C4-2B (cell line): ENCODE measurements at regions not wholly inside any gene's neighbourhood (a gene's known extent, or its start where the extent isn't known, plus 50 kb on each side); places are given as distances from the start of the nearest gene placed in this dataset.

ENCODE experiments used
- CTCF ChIP-seq: fragments of 450-650 bp; conservative IDR thresholded peaks from 2 replicates; pipeline ENCODE4 v1.5.1; 2017; ENCODE audit warnings: mild to moderate bottlenecking
- ZFX ChIP-seq: fragments of 450-650 bp; IDR thresholded peaks from 2 replicates; pipeline ENCODE4 v1.6.1; 2017

GRCh38 chr6:105753620-105754211 lies 332.4 kb upstream of the PRDM1 start:
- TF ChIP-seq CTCF (no peak), ZFX (no peak)
